NOMO-1 treated with DMSO at 0.1 percent for 48 hours (cell line): ENCODE measurements at regions not wholly inside any gene's neighbourhood (a gene's known extent, or its start where the extent isn't known, plus 50 kb on each side); places are given as distances from the start of the nearest gene placed in this dataset.

Experiments used
- DNase-seq: peaks from one replicate; lab custom pipeline; 2025; ENCODE audit not compliant: unreplicated experiment; lab: John Stamatoyannopoulos, UW

- no peak for DNase-seq
These were observed 59.3 kb upstream of the ACVR1 start for GRCh38 chr2:157935378-157935906.

- DNase-seq = no peak
These were observed 58.7 kb upstream of the ACVR1 start for GRCh38 chr2:157934684-157935377.

GRCh38 chr2:157933160-157933920 is 57.2 kb upstream of the ACVR1 start:
- DNase-seq = no peak

DNA sequence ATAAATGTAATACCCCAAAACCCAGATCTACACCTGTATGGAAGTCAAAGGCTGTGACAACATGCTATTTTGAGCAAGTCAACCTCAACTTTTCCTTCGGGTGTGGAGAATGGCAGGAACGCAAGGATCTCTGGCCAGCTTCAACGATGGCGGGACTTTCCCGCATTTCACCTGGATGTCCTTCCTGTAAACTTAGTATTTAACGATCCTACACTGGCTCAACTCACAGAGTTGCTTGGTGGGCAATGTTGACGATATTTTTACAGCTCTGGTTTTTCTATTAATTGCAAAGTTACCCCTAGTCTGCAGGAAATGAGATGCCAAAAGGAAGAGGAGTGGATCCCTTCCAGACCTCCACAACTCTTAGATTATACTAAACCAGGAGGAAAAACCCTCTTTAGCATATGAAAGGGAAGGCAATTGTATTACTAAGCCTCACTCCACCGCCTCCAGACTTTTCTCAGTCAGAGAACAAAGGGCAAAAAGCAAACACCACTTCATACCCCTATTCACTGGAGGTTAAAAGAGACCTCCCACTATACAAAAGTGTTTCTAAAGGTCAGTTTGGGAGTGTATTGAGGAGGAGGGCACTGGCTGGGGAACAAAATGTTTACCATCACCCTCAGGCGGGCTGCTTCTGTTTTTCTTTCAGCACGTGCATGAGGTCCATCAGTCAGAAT is 56.5 kb upstream of the ACVR1 start:
- no peak for DNase-seq

- DNase-seq = no peak
These were observed 55.4 kb upstream of the ACVR1 start for GRCh38 chr2:157931542-157931941.

DNA sequence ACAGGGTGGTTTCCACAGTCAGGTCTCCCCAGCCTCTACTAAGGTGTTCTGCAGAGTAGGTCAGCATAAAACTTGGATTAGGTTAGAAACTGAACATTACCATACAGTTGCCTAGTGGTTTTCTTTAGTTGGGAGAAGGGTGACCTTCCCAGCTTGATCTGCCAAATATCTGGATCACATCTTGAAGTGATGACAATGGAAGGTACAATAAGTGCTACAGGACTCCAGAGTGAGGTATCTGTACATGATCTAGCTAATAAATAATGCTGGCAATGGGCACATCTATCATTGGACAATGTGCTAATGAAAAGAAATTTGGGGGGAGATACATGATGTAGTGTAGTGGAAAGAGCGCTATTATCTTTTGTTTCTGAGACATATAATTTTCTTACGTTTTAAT is 54.6 kb upstream of the ACVR1 start:
- DNase-seq = no peak

DNA sequence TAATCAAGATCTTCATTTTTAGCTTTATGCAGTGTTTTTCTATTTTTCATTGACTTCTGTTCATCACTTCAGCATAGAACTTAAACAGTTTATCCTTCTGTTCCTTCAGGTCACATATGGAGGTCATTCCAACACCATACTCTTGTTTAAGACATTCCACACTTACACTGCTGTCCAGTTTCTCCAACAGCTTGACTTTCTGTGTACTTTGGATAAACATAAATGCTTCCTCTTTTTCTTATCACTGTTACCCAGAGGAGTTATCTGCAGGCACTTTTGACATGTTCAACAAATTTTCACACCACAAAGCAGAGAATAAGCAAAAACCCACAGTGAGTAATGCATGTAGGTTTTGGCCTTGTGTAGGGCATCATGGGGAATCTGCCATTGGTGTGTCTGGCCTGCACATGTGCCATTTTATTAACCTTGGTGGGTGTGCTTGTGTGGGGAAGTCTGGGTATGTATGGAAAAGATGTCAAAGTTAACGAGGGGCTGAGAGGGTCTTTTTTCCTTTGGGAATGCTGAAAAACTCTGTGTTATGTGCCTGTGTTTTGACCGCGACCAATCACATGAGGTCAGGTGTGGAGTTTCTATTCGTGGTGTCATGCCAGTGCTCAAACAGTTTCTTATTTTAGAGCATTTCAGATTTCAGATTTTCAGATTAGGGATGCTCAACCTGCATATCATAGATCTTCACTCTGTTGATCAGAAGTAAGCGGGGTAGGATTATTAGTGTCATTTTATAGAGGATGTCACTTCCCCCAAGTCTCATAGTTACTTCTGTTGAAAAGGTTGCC is 53.9 kb upstream of the ACVR1 start:
- peak; percentile 29 for DNase-seq

DNA sequence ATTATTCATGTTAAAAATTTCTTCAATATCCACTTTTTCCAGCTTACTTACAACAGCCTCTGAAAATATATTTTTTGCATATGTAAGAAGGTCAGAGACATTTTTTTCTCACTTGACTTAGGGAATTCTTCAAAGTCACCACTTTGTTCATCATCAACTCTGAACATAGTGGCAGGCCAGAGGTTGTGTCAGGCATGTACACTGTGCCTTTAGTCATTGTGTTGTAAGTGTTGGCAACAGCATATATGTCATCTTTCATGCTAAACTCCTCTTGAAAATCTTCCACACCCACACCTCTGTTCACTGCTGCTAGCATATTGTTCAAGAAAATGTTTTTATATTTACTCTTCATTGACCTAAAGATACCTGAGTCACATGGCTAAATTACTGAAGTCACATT is 52.2 kb upstream of the ACVR1 start:
- DNase-seq = no peak

GRCh38 chr2:157927155-157927554 is 51.0 kb upstream of the ACVR1 start:
- no peak for DNase-seq
